Natural killer cell (primary cell): ENCODE measurements at regions not wholly inside any gene's neighbourhood (a gene's known extent, or its start where the extent isn't known, plus 50 kb on each side); places are given as distances from the start of the nearest gene placed in this dataset.

Experiments used
- ATAC-seq, 3 donors: fragments of 150-1000 bp in 2 of 3; fragments of 200-7000 bp in 1 of 3; cut with Tn5 transposase; 1 replicate in 1 of 3; 2 replicates in 2 of 3; pipeline ENCODE4 v1.10.0; 2021; ENCODE audit warnings: mild to moderate bottlenecking in 2 of 3, moderate library complexity in 2 of 3
- DNase-seq, 2 donors: peaks; one replicate each; pipeline versions ENCODE4 v3.0.0 to v3.0.0-alpha.2; 2013 to 2021; ENCODE audit warnings: mixed read lengths in 1 of 2
- H3K27ac ChIP-seq: one replicate; pipeline ENCODE4 v1.5.1; 2013; ENCODE audit warnings: mild to moderate bottlenecking, low read length
- H3K27me3 ChIP-seq: one replicate; pipeline ENCODE4 v1.6.1; 2013; ENCODE audit warnings: low read length; ENCODE audit not compliant: control insufficient read depth, insufficient read depth
- H3K36me3 ChIP-seq: one replicate; pipeline ENCODE4 v1.6.1; 2013; ENCODE audit warnings: low read length; ENCODE audit not compliant: control insufficient read depth, insufficient read depth
- H3K4me1 ChIP-seq: one replicate; pipeline ENCODE4 v1.6.1; 2013; ENCODE audit warnings: low read length; ENCODE audit not compliant: control insufficient read depth, insufficient read depth
- H3K4me3 ChIP-seq: one replicate; pipeline ENCODE4 v1.5.1; 2013; ENCODE audit warnings: low read length
- H3K9me3 ChIP-seq: one replicate; pipeline ENCODE4 v1.6.1; 2013; ENCODE audit warnings: low read length; ENCODE audit not compliant: control insufficient read depth, insufficient read depth
- H3K27ac Mint-ChIP-seq, 2 donors: one replicate each; pipeline ENCODE4 v1.8.0; 2022; ENCODE audit warnings: mild to moderate bottlenecking in 2 of 2, mixed read lengths in 2 of 2, moderate library complexity in 1 of 2
- H3K27me3 Mint-ChIP-seq, 2 donors: one replicate each; pipeline ENCODE4 v1.8.0; 2022; ENCODE audit warnings: low read depth in 2 of 2, mixed read lengths in 2 of 2
- H3K36me3 Mint-ChIP-seq: one replicate; pipeline ENCODE4 v1.8.0; 2022; ENCODE audit warnings: mixed read lengths
- H3K4me1 Mint-ChIP-seq, 2 donors: one replicate each; pipeline ENCODE4 v1.8.0; 2022; ENCODE audit warnings: mixed read lengths in 2 of 2
- H3K4me3 Mint-ChIP-seq: one replicate; pipeline ENCODE4 v1.8.0; 2022; ENCODE audit warnings: mild to moderate bottlenecking, moderate library complexity, mixed read lengths
- H3K9me3 Mint-ChIP-seq, 2 donors: one replicate each; pipeline ENCODE4 v1.8.0; 2022; ENCODE audit warnings: mixed read lengths in 2 of 2
- WGBS: methylation state at CpG from one replicate; pipeline ENCODE4 v1.1.7; 2013; ENCODE audit warnings: missing lambda C conversion rate; ENCODE audit not compliant: insufficient coverage; 5-methylcytosine and 5-hydroxymethylcytosine counted together
- intact Hi-C: fragments of 100-400 bp; cut with micrococcal nuclease; formaldehyde crosslinking; loops from one replicate; pipeline ENCODE4 v1.14.2; 2022
- TF ChIP-seq, protein P1 (sequence below): fragments of 200-600 bp; IDR thresholded peaks from one replicate; pipeline ENCODE4 v1.8.0; 2022; ENCODE audit warnings: antibody characterized with exemption

DNA sequence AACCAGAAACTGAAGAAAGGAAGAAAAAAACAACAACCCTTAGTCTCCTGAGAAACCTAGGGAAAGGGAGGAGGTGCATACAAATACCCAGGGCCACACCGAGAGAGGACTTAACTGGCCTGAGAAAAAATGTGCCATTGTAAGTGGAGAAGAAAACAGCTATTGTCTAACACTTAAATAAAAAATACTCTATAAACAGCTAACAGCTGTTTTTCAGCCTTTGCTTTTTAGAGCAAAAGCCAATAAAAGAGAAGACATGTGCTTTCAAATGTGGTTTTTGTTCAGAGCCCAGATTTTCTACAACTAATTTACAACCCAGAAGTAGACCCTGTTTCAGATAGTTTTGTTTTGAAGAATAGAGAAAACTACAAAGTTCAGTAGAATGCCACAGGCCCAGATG is 56.0 kb upstream of the SLC22A16 start:
- TF ChIP-seq, protein P1, sequence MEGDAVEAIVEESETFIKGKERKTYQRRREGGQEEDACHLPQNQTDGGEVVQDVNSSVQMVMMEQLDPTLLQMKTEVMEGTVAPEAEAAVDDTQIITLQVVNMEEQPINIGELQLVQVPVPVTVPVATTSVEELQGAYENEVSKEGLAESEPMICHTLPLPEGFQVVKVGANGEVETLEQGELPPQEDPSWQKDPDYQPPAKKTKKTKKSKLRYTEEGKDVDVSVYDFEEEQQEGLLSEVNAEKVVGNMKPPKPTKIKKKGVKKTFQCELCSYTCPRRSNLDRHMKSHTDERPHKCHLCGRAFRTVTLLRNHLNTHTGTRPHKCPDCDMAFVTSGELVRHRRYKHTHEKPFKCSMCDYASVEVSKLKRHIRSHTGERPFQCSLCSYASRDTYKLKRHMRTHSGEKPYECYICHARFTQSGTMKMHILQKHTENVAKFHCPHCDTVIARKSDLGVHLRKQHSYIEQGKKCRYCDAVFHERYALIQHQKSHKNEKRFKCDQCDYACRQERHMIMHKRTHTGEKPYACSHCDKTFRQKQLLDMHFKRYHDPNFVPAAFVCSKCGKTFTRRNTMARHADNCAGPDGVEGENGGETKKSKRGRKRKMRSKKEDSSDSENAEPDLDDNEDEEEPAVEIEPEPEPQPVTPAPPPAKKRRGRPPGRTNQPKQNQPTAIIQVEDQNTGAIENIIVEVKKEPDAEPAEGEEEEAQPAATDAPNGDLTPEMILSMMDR: no peak
- H3K9me3 ChIP-seq: no peaks in the 10 kb centered on the region

GRCh38 chr6:110530671-110531070 is 54.3 kb upstream of the SLC22A16 start:
- intact Hi-C loops: no loop called here
- ATAC-seq (no peak), DNase-seq (no peak)
- Histone ChIP-seq H3K27ac (no peak overlapping the region), H3K4me3 (no peak overlapping the region), H3K9me3 (no peaks in the 10 kb centered on the region), H3K4me1 (no peaks in the 10 kb centered on the region), H3K27me3 (no peaks in the 10 kb centered on the region), H3K36me3 (no peaks in the 10 kb centered on the region)
- no peaks in the 10 kb centered on the region for H3K9me3 Mint-ChIP-seq
- H3K36me3 Mint-ChIP-seq: no peaks in the 10 kb centered on the region
- TF ChIP-seq, protein P1: no peak
- H3K4me1 Mint-ChIP-seq: no peaks in the 10 kb centered on the region
- H3K4me3 Mint-ChIP-seq: no peak overlapping the region
- H3K27ac Mint-ChIP-seq: no peak overlapping the region
- H3K27me3 Mint-ChIP-seq: peaks cover 7 to 19% of the 10 kb centered on the region in 2 donors
- 78% methylated on average over 2 of the region's 2 CpGs for WGBS

More for the DNA sequence above, 56.0 kb upstream of the SLC22A16 start:
- Mint-ChIP-seq H3K9me3 (no peaks in the 10 kb centered on the region), H3K36me3 (no peaks in the 10 kb centered on the region), H3K4me1 (no peaks in the 10 kb centered on the region), H3K27me3 (peaks cover 7 to 31% of the 10 kb centered on the region in 2 donors), H3K4me3 (no peak overlapping the region), H3K27ac (no peak overlapping the region)
- Histone ChIP-seq H3K36me3 (no peaks in the 10 kb centered on the region), H3K27me3 (no peaks in the 10 kb centered on the region), H3K27ac (no peak overlapping the region), H3K4me1 (no peaks in the 10 kb centered on the region), H3K4me3 (no peak overlapping the region)
- ATAC-seq: no peak
- DNase-seq: no peak
- intact Hi-C loops: no loop called here
- no CpG with 5 or more reads among the region's 1 CpG for WGBS

DNA sequence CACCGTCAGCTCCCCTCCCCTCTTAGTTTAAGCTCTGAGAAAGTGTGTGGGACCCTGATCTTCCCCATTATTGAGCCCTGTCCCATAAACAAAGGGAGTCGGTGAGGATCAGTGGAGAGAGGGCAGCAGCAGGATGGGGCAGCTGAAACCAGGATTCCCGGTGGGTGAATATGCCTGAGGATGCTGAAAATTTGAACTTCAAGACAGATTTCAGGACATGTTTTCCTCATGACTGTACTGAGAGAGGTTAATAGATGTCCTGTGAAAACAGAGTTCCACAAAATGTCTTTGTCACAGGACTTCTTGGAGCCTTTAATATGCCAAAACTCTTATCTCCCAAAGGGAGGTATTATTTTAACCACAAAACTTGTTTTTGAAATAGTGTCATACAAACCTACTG is 53.5 kb upstream of the SLC22A16 start:
- ATAC-seq (no peak), DNase-seq (no peak)
- TF ChIP-seq, protein P1: no peak
- Mint-ChIP-seq H3K36me3 (no peaks in the 10 kb centered on the region), H3K9me3 (no peaks in the 10 kb centered on the region), H3K27me3 (peaks cover 7 to 11% of the 10 kb centered on the region in 2 donors), H3K4me1 (no peaks in the 10 kb centered on the region), H3K27ac (no peak overlapping the region), H3K4me3 (no peak overlapping the region)
- no peaks in the 10 kb centered on the region for H3K36me3 ChIP-seq
- no peak overlapping the region for H3K4me3 ChIP-seq
- H3K27me3 ChIP-seq: no peaks in the 10 kb centered on the region
- H3K9me3 ChIP-seq: no peaks in the 10 kb centered on the region
- no peak overlapping the region for H3K27ac ChIP-seq
- 90% methylated on average over 3 of the region's 3 CpGs for WGBS
- intact Hi-C loops: no loop called here
- H3K4me1 ChIP-seq: no peaks in the 10 kb centered on the region

GRCh38 chr6:110529355-110529754 is 52.9 kb upstream of the SLC22A16 start:
- 28% methylated on average over 4 of the region's 5 CpGs for WGBS
- H3K27ac Mint-ChIP-seq: no peak overlapping the region
- Histone ChIP-seq H3K27ac (no peak overlapping the region), H3K4me1 (no peaks in the 10 kb centered on the region), H3K27me3 (no peaks in the 10 kb centered on the region), H3K4me3 (no peak overlapping the region), H3K9me3 (no peaks in the 10 kb centered on the region), H3K36me3 (no peaks in the 10 kb centered on the region)
- H3K4me1 Mint-ChIP-seq: no peaks in the 10 kb centered on the region
- ATAC-seq (no peak), DNase-seq (no peak)
- no peak overlapping the region for H3K4me3 Mint-ChIP-seq
- TF ChIP-seq, protein P1: no peak
- intact Hi-C loops: no loop called here
- H3K36me3 Mint-ChIP-seq: no peaks in the 10 kb centered on the region
- peaks cover 7 to 8% of the 10 kb centered on the region in 2 donors for H3K27me3 Mint-ChIP-seq
- H3K9me3 Mint-ChIP-seq: no peaks in the 10 kb centered on the region
